Astrocyte (in vitro differentiated cells and primary cell): ENCODE measurements at regions not wholly inside any gene's neighbourhood (a gene's known extent, or its start where the extent isn't known, plus 50 kb on each side); places are given as distances from the start of the nearest gene placed in this dataset.

ENCODE experiments used
- DNase-seq: peaks from one replicate; pipeline ENCODE4 v3.0.0-alpha.2; 2010; ENCODE audit warnings: low read depth
- FAIRE-seq: peaks from 2 replicates; lab custom pipeline; 2011; peaks lifted over from hg19 to GRCh38; lab: Jason Lieb, UNC
- H2AFZ ChIP-seq: 2 replicates; pipeline ENCODE4 v1.6.0; 2012; ENCODE audit warnings: low read depth, low read length, inconsistent platforms
- H3K27ac ChIP-seq: 2 replicates; pipeline ENCODE4 v1.5.1; 2011; ENCODE audit warnings: low read depth, low read length, inconsistent platforms
- H3K27me3 ChIP-seq: 2 replicates; pipeline ENCODE4 v1.6.0; 2011; ENCODE audit warnings: low read length, inconsistent platforms; ENCODE audit not compliant: insufficient read depth
- H3K36me3 ChIP-seq: 2 replicates; pipeline ENCODE4 v1.5.1; 2011; ENCODE audit warnings: low read length, inconsistent platforms; ENCODE audit not compliant: insufficient read depth
- H3K4me1 ChIP-seq: 2 replicates; pipeline ENCODE4 v1.5.1; 2011; ENCODE audit warnings: low read length, inconsistent platforms; ENCODE audit not compliant: insufficient read depth
- H3K4me2 ChIP-seq: 2 replicates; pipeline ENCODE4 v1.6.0; 2012; ENCODE audit warnings: low read length, inconsistent platforms
- H3K4me3 ChIP-seq: 2 replicates; pipeline ENCODE4 v1.5.1; 2011; ENCODE audit warnings: low read depth, mild to moderate bottlenecking, low read length, inconsistent platforms; ENCODE audit not compliant: insufficient read depth
- H3K79me2 ChIP-seq: 2 replicates; pipeline ENCODE4 v1.6.0; 2012; ENCODE audit warnings: mild to moderate bottlenecking, low read length, inconsistent platforms; ENCODE audit not compliant: insufficient read depth
- H3K9ac ChIP-seq: 2 replicates; pipeline ENCODE4 v1.6.0; 2012; ENCODE audit warnings: mild to moderate bottlenecking, low read length, inconsistent platforms
- H3K9me3 ChIP-seq: 2 replicates; pipeline ENCODE4 v1.5.1; 2012; ENCODE audit warnings: low read depth, mild to moderate bottlenecking, low read length, inconsistent platforms; ENCODE audit not compliant: insufficient read depth
- H4K20me1 ChIP-seq: 2 replicates; pipeline ENCODE4 v1.6.0; 2012; ENCODE audit warnings: low read length, inconsistent platforms; ENCODE audit not compliant: insufficient read depth
- H3K27ac Mint-ChIP-seq: one replicate; pipeline ENCODE4 v1.8.0; 2021; ENCODE audit warnings: mild to moderate bottlenecking, mixed read lengths; ENCODE audit not compliant: unreplicated experiment
- H3K27me3 Mint-ChIP-seq: one replicate; pipeline ENCODE4 v1.8.0; 2021; ENCODE audit warnings: low read depth, mixed read lengths; ENCODE audit not compliant: unreplicated experiment
- H3K36me3 Mint-ChIP-seq: one replicate; pipeline ENCODE4 v1.8.0; 2021; ENCODE audit warnings: low read depth, mixed read lengths; ENCODE audit not compliant: unreplicated experiment
- H3K4me1 Mint-ChIP-seq: one replicate; pipeline ENCODE4 v1.8.0; 2021; ENCODE audit warnings: low read depth, mixed read lengths; ENCODE audit not compliant: unreplicated experiment
- H3K4me3 Mint-ChIP-seq: one replicate; pipeline ENCODE4 v1.8.0; 2021; ENCODE audit warnings: mild to moderate bottlenecking, moderate library complexity, mixed read lengths; ENCODE audit not compliant: unreplicated experiment
- H3K9me3 Mint-ChIP-seq: one replicate; pipeline ENCODE4 v1.8.0; 2021; ENCODE audit warnings: mild to moderate bottlenecking, mixed read lengths; ENCODE audit not compliant: unreplicated experiment
- EZH2 ChIP-seq: IDR thresholded peaks from 2 replicates; pipeline ENCODE4 v1.6.1; 2012; ENCODE audit warnings: mild to moderate bottlenecking, low read length, inconsistent platforms; ENCODE audit not compliant: insufficient read depth
- TF ChIP-seq, protein P1 (sequence below): IDR thresholded peaks from 2 replicates; pipeline ENCODE4 v1.5.1; 2011; ENCODE audit warnings: low read depth, mild to moderate bottlenecking, inconsistent platforms, low read length, moderate library complexity; ENCODE audit not compliant: insufficient read depth

DNA sequence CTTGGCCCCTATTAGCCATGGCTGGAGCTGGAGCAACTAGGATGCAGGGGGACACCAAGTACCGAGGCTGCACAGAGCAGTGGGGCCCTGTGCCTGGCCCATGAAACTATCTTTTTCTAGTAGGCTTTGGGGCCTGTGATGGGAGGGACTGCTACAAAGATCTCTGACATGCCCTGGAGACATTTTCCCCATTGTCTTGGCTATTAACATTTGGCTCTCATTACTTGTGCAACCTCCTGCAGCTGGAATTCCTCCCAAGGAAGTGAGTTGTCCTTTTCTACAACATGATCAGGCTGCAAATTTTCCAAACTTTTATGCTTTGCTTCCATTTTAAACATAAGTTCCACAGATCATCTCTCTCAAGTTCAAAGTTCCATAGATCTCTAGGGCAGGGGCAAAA lies 174.7 kb upstream of the ANKFN1 start:
- Mint-ChIP-seq H3K9me3 (peaks cover 2% of the 10 kb centered on the region), H3K27ac (no peak overlapping the region), H3K4me3 (no peak overlapping the region), H3K27me3 (no peaks in the 10 kb centered on the region), H3K36me3 (no peaks in the 10 kb centered on the region), H3K4me1 (no peaks in the 10 kb centered on the region)
- no peak for DNase-seq
- Histone ChIP-seq H3K79me2 (no peaks in the 10 kb centered on the region), H3K27ac (no peak overlapping the region), H3K9me3 (no peaks in the 10 kb centered on the region), H3K4me3 (no peak overlapping the region), H3K9ac (no peak overlapping the region), H3K4me1 (no peaks in the 10 kb centered on the region), H3K36me3 (no peaks in the 10 kb centered on the region), H3K4me2 (no peak overlapping the region), H2AFZ (no peak overlapping the region), H3K27me3 (no peaks in the 10 kb centered on the region), H4K20me1 (no peaks in the 10 kb centered on the region)
- no peak for TF ChIP-seq EZH2
- TF ChIP-seq, protein P1, sequence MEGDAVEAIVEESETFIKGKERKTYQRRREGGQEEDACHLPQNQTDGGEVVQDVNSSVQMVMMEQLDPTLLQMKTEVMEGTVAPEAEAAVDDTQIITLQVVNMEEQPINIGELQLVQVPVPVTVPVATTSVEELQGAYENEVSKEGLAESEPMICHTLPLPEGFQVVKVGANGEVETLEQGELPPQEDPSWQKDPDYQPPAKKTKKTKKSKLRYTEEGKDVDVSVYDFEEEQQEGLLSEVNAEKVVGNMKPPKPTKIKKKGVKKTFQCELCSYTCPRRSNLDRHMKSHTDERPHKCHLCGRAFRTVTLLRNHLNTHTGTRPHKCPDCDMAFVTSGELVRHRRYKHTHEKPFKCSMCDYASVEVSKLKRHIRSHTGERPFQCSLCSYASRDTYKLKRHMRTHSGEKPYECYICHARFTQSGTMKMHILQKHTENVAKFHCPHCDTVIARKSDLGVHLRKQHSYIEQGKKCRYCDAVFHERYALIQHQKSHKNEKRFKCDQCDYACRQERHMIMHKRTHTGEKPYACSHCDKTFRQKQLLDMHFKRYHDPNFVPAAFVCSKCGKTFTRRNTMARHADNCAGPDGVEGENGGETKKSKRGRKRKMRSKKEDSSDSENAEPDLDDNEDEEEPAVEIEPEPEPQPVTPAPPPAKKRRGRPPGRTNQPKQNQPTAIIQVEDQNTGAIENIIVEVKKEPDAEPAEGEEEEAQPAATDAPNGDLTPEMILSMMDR, result no peak
- no peak for FAIRE-seq

DNA sequence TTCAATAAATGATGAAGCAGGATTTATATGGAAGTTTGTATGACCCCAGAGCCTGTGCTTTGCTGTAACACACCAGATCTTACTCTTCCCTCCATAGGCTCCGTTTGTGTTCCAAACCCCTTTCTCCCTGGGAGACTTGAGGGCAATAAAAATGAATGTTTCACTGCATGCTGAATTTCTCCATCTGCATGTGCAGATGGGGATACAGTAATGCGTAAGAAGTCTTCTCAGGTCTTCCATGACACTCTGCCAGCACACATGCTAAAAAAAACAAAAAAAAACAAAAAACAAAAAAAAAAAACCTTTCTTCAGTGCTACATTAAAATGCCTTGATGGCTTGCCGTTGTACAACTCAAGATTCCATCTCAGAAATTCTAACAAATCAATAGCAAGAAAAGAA lies 170.2 kb upstream of the ANKFN1 start:
- FAIRE-seq, result no peak
- Histone ChIP-seq H3K79me2 (no peaks in the 10 kb centered on the region), H3K4me3 (no peak overlapping the region), H3K4me1 (no peaks in the 10 kb centered on the region), H3K27me3 (no peaks in the 10 kb centered on the region), H3K9me3 (no peaks in the 10 kb centered on the region), H3K9ac (no peak overlapping the region), H2AFZ (no peak overlapping the region), H4K20me1 (no peaks in the 10 kb centered on the region), H3K4me2 (no peak overlapping the region), H3K27ac (no peak overlapping the region), H3K36me3 (no peaks in the 10 kb centered on the region)
- Mint-ChIP-seq H3K27ac (no peak overlapping the region), H3K4me1 (no peaks in the 10 kb centered on the region), H3K27me3 (no peaks in the 10 kb centered on the region), H3K36me3 (no peaks in the 10 kb centered on the region), H3K9me3 (peaks cover 3% of the 10 kb centered on the region), H3K4me3 (no peak overlapping the region)
- TF ChIP-seq, protein P1, result no peak
- no peak for TF ChIP-seq EZH2
- no peak for DNase-seq

DNA sequence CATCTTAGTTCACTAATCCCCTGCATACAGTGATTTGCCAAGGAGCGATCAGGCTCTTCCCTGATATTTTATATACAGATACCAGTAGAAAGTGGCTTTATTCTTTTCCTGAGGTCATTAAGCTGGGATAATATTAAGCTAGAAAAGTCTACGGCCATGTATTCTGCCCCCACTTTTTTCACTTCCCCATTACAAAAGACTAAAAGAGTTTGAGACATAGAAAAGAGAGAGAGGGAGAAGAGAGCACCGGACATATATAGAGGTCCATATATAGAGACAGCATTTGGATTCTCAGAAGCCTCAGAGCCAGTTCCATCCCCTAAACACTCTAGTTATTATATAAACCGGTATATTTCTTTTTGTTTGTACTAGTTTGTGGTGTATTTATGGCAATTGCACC lies 166.5 kb upstream of the ANKFN1 start:
- Mint-ChIP-seq H3K36me3 (no peaks in the 10 kb centered on the region), H3K27me3 (peaks cover 9% of the 10 kb centered on the region)
- no peaks in the 10 kb centered on the region for H4K20me1 ChIP-seq

More for the DNA sequence above, 166.5 kb upstream of the ANKFN1 start:
- H3K9me3 Mint-ChIP-seq, result peaks cover 6% of the 10 kb centered on the region
- Histone ChIP-seq H3K4me3 (no peak overlapping the region), H3K4me1 (no peaks in the 10 kb centered on the region), H3K27me3 (no peaks in the 10 kb centered on the region), H3K4me2 (no peak overlapping the region), H3K9ac (no peak overlapping the region), H3K36me3 (no peaks in the 10 kb centered on the region), H3K79me2 (no peaks in the 10 kb centered on the region), H3K9me3 (peaks cover 3% of the 10 kb centered on the region), H2AFZ (no peak overlapping the region), H3K27ac (no peak overlapping the region)
- no peak overlapping the region for H3K4me3 Mint-ChIP-seq
- no peak for FAIRE-seq
- TF ChIP-seq, protein P1, result no peak
- no peak for TF ChIP-seq EZH2
- no peaks in the 10 kb centered on the region for H3K4me1 Mint-ChIP-seq
- no peak for DNase-seq
- H3K27ac Mint-ChIP-seq, result no peak overlapping the region
